GM12878 (cell line): ENCODE measurements at regions not wholly inside any gene's neighbourhood (a gene's known extent, or its start where the extent isn't known, plus 50 kb on each side); places are given as distances from the start of the nearest gene placed in this dataset.

Source experiments
- ATAC-seq: fragments of 200-7000 bp; cut with Tn5 transposase; 3 replicates; pipeline ENCODE4 v1.9.1; 2020; ENCODE audit warnings: mild to moderate bottlenecking, moderate library complexity
- BruUV-seq: library from RNA; stranded (reverse); fragments of 400-500 nt; replicated peaks from 2 replicates; lab custom pipeline; 2021; lab: Mats Ljungman, UMichigan
- CTCF ChIA-PET: fragments of 300-600 bp; sonication (Branson Sonifier 250); formaldehyde crosslinking; extraction: SDS; loops from one replicate; lab custom pipeline; 2021; ENCODE audit warnings: inconsistent platforms; lab: Yijun Ruan, JAX
- POLR2A ChIA-PET: fragments of 350-600 bp; formaldehyde crosslinking; extraction: SDS; loops from one replicate; lab custom pipeline; 2021; ENCODE audit warnings: inconsistent platforms; lab: Charles Lee
- RAD21 ChIA-PET: fragments of 300-600 bp; sonication (Branson Sonifier 250); formaldehyde crosslinking; loops from one replicate; lab custom pipeline; 2023; ENCODE audit warnings: antibody characterized with exemption; ENCODE audit not compliant: unreplicated experiment; lab: Charles Lee
- SMC1A ChIA-PET: fragments of 300-600 bp; sonication (Branson Sonifier 250); formaldehyde crosslinking; loops from one replicate; lab custom pipeline; 2023; ENCODE audit not compliant: unreplicated experiment, uncharacterized antibody; lab: Charles Lee
- DNase-seq: peaks from one replicate; pipeline ENCODE4 v3.0.0-alpha.2; 2011; ENCODE audit warnings: low read depth, low spot score
- FAIRE-seq: peaks from 3 replicates; lab custom pipeline; 2011; peaks lifted over from hg19 to GRCh38; lab: Jason Lieb, UNC
- H2AFZ ChIP-seq: 2 replicates; pipeline ENCODE4 v1.6.0; 2011; ENCODE audit warnings: low read depth, low read length, control low read depth; ENCODE audit not compliant: control insufficient read depth
- H3K27ac ChIP-seq: 2 replicates; pipeline ENCODE4 v1.5.1; 2011; ENCODE audit warnings: control low read depth; ENCODE audit not compliant: control insufficient read depth, insufficient read depth
- H3K27me3 ChIP-seq, 2 experiments: replicated peaks in 1 of 2; 2 replicates each; pipeline versions ENCODE4 v1.6.0 to v1.6.1; 2011; ENCODE audit warnings: low read length in 1 of 2; ENCODE audit not compliant: control insufficient read depth in 2 of 2, insufficient read depth in 2 of 2
- H3K36me3 ChIP-seq, 2 experiments: 2 replicates each; pipeline ENCODE4 v1.5.1; 2011; ENCODE audit warnings: low read length in 1 of 2; ENCODE audit not compliant: control insufficient read depth in 2 of 2, insufficient read depth in 2 of 2
- H3K4me1 ChIP-seq: 2 replicates; pipeline ENCODE4 v1.6.1; 2011; ENCODE audit warnings: mild to moderate bottlenecking, low read length, moderate library complexity, mixed read lengths; ENCODE audit not compliant: control insufficient read depth, insufficient read depth
- H3K4me2 ChIP-seq: 2 replicates; pipeline ENCODE4 v1.6.0; 2011; ENCODE audit warnings: control low read depth; ENCODE audit not compliant: control insufficient read depth, insufficient read depth
- H3K4me3 ChIP-seq: fragments of 200-600 bp; sonication (generic); 2 replicates; pipeline ENCODE4 v1.5.1; 2016
- H3K79me2 ChIP-seq: 2 replicates; pipeline ENCODE4 v1.6.0; 2011; ENCODE audit warnings: low read length; ENCODE audit not compliant: control insufficient read depth, insufficient read depth
- H3K9ac ChIP-seq: 2 replicates; pipeline ENCODE4 v1.8.0; 2011; ENCODE audit warnings: low read length, control low read depth, mixed read lengths; ENCODE audit not compliant: control insufficient read depth, insufficient read depth
- H3K9me3 ChIP-seq: replicated peaks from 3 replicates; pipeline ENCODE4 v1.5.1; 2011; ENCODE audit warnings: mild to moderate bottlenecking, low read length; ENCODE audit not compliant: control insufficient read depth, insufficient read depth
- H4K20me1 ChIP-seq: 2 replicates; pipeline ENCODE4 v1.6.0; 2011; ENCODE audit not compliant: control insufficient read depth, insufficient read depth
- MTA3 ChIP-seq: IDR thresholded peaks from 2 replicates; pipeline ENCODE4 v1.6.1; 2012; ENCODE audit warnings: low read length, inconsistent platforms, borderline replicate concordance
- NFYB ChIP-seq: IDR thresholded peaks from 2 replicates; pipeline ENCODE4 v1.6.1; 2011; ENCODE audit warnings: low read depth, mild to moderate bottlenecking, low read length, improper control_type of control experiment, moderate library complexity; ENCODE audit not compliant: insufficient read depth
- NR2C2 ChIP-seq: IDR thresholded peaks from 2 replicates; pipeline ENCODE4 v1.6.1; 2011; ENCODE audit warnings: borderline replicate concordance, low read depth; ENCODE audit not compliant: control insufficient read depth, insufficient read length
- PAX5 ChIP-seq: IDR thresholded peaks from 2 replicates; pipeline ENCODE4 v1.6.1; 2011; ENCODE audit warnings: low read depth, low read length, borderline replicate concordance
- SIX5 ChIP-seq: IDR thresholded peaks from 2 replicates; pipeline ENCODE4 v1.6.1; 2011; ENCODE audit warnings: mild to moderate bottlenecking, low read depth, low read length, moderate library complexity; ENCODE audit not compliant: severe bottlenecking
- SP1 ChIP-seq: IDR thresholded peaks from one replicate; pipeline ENCODE4 v1.6.1; 2011; ENCODE audit warnings: low read depth, low read length
- WGBS: methylation state at CpG from one replicate; pipeline ENCODE4 v1.1.6; 2016; ENCODE audit warnings: low lambda C conversion rate; ENCODE audit not compliant: insufficient replicate concordance, insufficient coverage; ENCODE audit errors: missing lambda C conversion rate; 5-methylcytosine and 5-hydroxymethylcytosine counted together
- in situ Hi-C: fragments of 300-500 bp; cut with MboI; formaldehyde crosslinking; loops from 9 replicates; pipeline ENCODE4 v1.14.3; 2018; ENCODE audit warnings: mixed read lengths
- intact Hi-C: fragments of 100-400 bp; cut with micrococcal nuclease; formaldehyde crosslinking; loops from one replicate; pipeline ENCODE4 v1.14.2; 2022; ENCODE audit not compliant: unreplicated experiment
- TF ChIP-seq, protein P1 (sequence below): IDR thresholded peaks from 2 replicates; pipeline ENCODE4 v1.6.1; 2012; ENCODE audit warnings: low read depth, low read length, improper control_type of control experiment
- TF ChIP-seq, protein P2 (sequence below): fragments of 450-650 bp; formaldehyde crosslinking; IDR thresholded peaks from 2 replicates; pipeline ENCODE4 v1.4.0; 2022; ENCODE audit warnings: mild to moderate bottlenecking, moderate library complexity

DNA sequence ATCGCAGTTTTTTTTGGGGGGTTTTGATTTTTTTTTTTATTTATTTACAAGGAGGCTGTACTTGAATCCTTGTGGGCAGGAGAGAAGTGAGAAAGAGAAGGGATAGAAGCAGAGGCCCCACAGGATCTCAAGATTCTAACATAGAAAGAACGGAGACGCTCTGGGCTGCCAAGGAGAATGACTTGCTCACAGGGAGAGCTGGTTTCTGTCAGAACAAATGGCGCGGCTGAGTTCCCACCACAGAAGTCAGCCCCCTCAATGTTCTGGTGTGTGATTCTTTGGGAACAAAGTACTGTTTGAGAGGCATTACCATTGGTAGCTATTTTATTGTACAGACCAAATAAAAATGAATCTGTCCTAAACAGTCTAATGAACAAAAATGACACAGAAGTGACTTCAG lies 80.6 kb downstream of the ATXN3L start:
- 98% methylated on average over 5 of the region's 5 CpGs for WGBS
- no TSS peak for BruUV-seq
- ATAC-seq (no peak), DNase-seq (no peak)
- Histone ChIP-seq H3K9me3 (no peaks in the 10 kb centered on the region; the same call in 2 of the 3 replicates), H3K36me3 (no peaks in the 10 kb centered on the region), H4K20me1 (no peaks in the 10 kb centered on the region), H3K27me3 (no peaks in the 10 kb centered on the region), H3K79me2 (no peaks in the 10 kb centered on the region), H3K4me1 (no peaks in the 10 kb centered on the region), H2AFZ (no peak overlapping the region), H3K9ac (no peak overlapping the region)
- SMC1A ChIA-PET = interaction anchor here (0.8 to 1.6 kb wide), 9 partner anchors 8 to 292 kb away, joined by 3 to 10 read pairs (median 4); no protein-coding TSS in a partner anchor
- CTCF ChIA-PET = interaction anchor here (1.4 to 2.3 kb wide), 4 partner anchors 147 to 425 kb away, joined by 4 to 9 read pairs (median 6); no protein-coding TSS in a partner anchor
- POLR2A ChIA-PET = interaction anchor here (0.9 to 1.0 kb wide), 3 partner anchors 9 to 15 kb away, joined by 3 to 5 read pairs (median 3); no protein-coding TSS in a partner anchor
- in situ Hi-C loops = no loop called here
- no peak for TF ChIP-seq MTA3
- TF ChIP-seq PAX5 = no peak
- TF ChIP-seq SIX5 = no peak
- TF ChIP-seq SP1 = no peak
- no peak for TF ChIP-seq NR2C2
- TF ChIP-seq, protein P1, sequence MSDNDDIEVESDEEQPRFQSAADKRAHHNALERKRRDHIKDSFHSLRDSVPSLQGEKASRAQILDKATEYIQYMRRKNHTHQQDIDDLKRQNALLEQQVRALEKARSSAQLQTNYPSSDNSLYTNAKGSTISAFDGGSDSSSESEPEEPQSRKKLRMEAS = no peak
- TF ChIP-seq, protein P2, sequence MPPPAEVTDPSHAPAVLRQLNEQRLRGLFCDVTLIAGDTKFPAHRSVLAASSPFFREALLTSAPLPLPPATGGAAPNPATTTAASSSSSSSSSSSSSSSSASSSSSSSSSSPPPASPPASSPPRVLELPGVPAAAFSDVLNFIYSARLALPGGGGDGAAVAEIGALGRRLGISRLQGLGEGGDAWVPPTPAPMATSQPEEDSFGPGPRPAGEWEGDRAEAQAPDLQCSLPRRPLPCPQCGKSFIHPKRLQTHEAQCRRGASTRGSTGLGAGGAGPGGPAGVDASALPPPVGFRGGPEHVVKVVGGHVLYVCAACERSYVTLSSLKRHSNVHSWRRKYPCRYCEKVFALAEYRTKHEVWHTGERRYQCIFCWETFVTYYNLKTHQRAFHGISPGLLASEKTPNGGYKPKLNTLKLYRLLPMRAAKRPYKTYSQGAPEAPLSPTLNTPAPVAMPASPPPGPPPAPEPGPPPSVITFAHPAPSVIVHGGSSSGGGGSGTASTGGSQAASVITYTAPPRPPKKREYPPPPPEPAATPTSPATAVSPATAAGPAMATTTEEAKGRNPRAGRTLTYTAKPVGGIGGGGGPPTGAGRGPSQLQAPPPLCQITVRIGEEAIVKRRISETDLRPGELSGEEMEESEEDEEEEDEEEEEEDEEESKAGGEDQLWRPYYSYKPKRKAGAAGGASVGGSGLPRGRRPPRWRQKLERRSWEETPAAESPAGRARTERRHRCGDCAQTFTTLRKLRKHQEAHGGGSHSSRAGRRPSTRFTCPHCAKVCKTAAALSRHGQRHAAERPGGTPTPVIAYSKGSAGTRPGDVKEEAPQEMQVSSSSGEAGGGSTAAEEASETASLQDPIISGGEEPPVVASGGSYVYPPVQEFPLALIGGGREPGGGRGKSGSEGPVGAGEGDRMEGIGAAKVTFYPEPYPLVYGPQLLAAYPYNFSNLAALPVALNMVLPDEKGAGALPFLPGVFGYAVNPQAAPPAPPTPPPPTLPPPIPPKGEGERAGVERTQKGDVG (CRISPR knock-in tag) = no peak
- TF ChIP-seq NFYB = no peak
- TF ChIP-seq, all 136 proteins: peak for 0
- no peak overlapping the region for H3K27ac ChIP-seq
- no peak overlapping the region for H3K4me2 ChIP-seq
- RAD21 ChIA-PET = interaction anchor here (1.1 to 2.2 kb wide), 3 partner anchors 15 to 425 kb away, joined by 3 to 10 read pairs (median 3); no protein-coding TSS in a partner anchor
- no peak for FAIRE-seq
- no peak overlapping the region for H3K4me3 ChIP-seq
- intact Hi-C loops = no loop called here
